IMR-90 (cell line): ENCODE measurements at regions not wholly inside any gene's neighbourhood (a gene's known extent, or its start where the extent isn't known, plus 50 kb on each side); places are given as distances from the start of the nearest gene placed in this dataset.

Experiments used
- BHLHE40 ChIP-seq: fragments of 150-350 bp; IDR thresholded peaks from 2 replicates; pipeline ENCODE4 v1.6.1; 2016; ENCODE audit warnings: mild to moderate bottlenecking, low read depth, low read length
- CHD1 ChIP-seq: IDR thresholded peaks from 2 replicates; pipeline ENCODE4 v1.6.1; 2012; ENCODE audit warnings: low read depth, low read length, improper control_type of control experiment
- CTCF ChIP-seq: conservative IDR thresholded peaks from 2 replicates; pipeline ENCODE4 v1.5.1; 2012; ENCODE audit warnings: mild to moderate bottlenecking, low read depth, low read length, improper control_type of control experiment
- MAFK ChIP-seq: IDR thresholded peaks from 2 replicates; pipeline ENCODE4 v1.6.1; 2012; ENCODE audit warnings: low read depth, low read length, improper control_type of control experiment
- MAZ ChIP-seq: IDR thresholded peaks from 2 replicates; pipeline ENCODE4 v1.6.1; 2012; ENCODE audit warnings: low read depth, mild to moderate bottlenecking, low read length, improper control_type of control experiment, moderate library complexity, borderline replicate concordance
- MXI1 ChIP-seq: IDR thresholded peaks from 2 replicates; pipeline ENCODE4 v1.6.1; 2012; ENCODE audit warnings: low read depth, mild to moderate bottlenecking, low read length, moderate library complexity, borderline replicate concordance
- RFX5 ChIP-seq: IDR thresholded peaks from 2 replicates; pipeline ENCODE4 v1.8.0; 2012; ENCODE audit warnings: low read depth, mild to moderate bottlenecking, low read length, moderate library complexity

DNA sequence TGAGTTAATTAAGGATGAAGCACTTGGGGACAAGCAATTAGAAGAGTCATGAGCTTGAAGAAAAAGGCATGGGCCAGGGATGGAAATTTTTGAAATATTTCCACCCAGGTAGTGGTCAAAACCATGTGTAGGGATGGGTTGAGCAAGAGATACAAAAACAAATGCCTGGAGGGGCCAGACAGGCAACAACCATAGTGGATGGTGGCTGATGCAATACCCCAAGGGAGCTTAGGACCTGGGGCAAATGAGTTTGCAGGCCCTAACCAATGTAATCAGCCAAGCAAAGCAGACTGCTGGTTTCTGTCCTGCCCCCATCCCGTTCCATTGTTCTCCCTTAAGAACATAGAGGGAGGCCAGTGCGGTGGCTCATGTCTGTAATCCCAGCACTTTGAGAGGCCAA is 119.1 kb upstream of the FGGY start:
- no peak for TF ChIP-seq CTCF
- no peak for TF ChIP-seq RFX5
- no peak for TF ChIP-seq BHLHE40
- TF ChIP-seq CHD1 = no peak
- no peak for TF ChIP-seq MAFK
- no peak for TF ChIP-seq MXI1
- TF ChIP-seq MAZ = no peak
